NCI-H748 (cell line): ENCODE measurements at regions not wholly inside any gene's neighbourhood (a gene's known extent, or its start where the extent isn't known, plus 50 kb on each side); places are given as distances from the start of the nearest gene placed in this dataset.
"Not testable (repeated sequence)": the region's sequence is repeated elsewhere in the genome, so short reads cannot be mapped to it uniquely, and the experiment has no call there.

Experiments
- DNase-seq: peaks from one replicate; lab custom pipeline; 2025; ENCODE audit not compliant: unreplicated experiment; lab: John Stamatoyannopoulos, UW

DNA sequence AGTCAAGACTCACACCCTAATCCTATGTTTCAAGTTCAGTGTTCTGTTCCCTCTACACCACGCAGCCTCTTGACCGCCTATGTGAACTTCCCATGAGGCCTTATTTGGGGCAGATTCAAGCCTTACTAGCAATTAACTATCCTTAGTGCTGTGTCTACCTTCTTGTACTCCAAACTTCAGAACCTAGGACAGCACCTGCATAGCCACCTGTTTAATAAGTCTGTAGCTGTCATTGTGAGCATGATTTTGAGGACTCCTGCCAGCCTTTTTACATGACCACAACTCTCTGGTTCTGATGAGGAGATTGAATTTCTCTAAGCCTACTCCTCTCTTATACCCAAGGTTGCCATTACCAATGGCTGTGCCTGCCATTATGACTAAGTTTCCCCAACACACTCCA is 50.8 kb upstream of the PCSK1 start:
- DNase-seq, result no peak

DNA sequence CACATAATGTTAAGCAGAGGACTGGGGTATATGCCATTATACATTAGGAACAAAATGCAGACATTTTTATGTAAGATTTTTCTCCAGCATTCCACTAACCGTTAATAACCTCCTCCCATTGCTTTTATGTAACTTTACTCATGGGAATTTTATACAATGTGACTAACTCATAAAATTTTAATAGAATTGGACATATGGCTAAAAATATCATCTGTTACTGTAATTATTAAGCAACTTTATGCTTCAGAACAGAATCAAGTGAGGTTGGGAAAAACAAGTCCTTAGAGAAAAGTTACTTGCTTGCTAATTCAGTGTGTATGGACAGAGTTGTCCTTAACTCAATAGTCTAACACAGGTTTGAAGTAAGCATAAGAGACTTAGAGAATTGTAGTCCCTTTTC is 54.8 kb upstream of the PCSK1 start:
- DNase-seq, result no peak

DNA sequence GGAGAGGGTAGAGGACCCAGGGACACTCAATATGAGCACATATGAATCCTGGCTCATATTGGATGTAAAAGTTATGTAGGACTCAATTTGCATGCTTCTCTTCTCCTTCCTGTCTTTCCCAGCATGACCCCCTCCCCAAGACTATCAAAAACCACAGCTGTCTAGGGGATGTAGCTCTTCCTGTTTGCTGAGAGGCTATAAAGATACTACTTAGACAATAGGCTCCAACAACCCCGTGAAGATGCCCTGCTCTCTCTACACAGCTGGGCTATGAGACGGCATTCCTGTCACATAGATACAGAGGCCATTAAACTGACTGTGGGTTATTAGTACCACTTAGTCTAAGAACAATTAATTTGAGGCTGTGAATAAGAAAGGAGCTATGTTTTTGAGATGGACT is 56.5 kb upstream of the PCSK1 start:
- no peak for DNase-seq

DNA sequence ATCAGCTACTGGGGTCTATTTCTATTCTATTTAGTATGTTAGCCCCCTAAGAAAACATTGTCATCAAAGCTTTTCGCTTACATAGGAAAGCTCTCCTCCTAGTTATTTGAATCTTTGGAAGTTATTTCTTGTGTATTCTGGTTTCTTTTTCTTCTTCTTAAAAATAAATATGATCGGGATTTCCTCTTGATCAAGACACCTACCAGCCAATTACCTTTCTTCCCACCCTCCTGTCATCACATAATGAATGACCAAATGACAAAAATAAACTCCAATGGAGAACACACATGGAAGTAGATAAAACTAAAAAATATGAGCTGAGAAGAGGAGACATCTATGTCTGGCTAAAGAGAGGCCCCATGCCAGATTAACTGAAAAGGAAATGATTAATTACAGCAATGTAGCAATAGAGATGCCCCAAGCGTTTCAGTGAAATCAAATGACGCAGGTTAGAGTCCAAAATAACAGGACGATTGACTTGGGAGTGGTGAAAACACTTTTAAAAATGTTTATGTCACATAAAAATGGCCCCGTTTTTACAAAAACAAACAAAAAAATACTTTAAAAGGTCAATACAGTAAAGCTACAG is 59.5 kb upstream of the PCSK1 start:
- no peak for DNase-seq

DNA sequence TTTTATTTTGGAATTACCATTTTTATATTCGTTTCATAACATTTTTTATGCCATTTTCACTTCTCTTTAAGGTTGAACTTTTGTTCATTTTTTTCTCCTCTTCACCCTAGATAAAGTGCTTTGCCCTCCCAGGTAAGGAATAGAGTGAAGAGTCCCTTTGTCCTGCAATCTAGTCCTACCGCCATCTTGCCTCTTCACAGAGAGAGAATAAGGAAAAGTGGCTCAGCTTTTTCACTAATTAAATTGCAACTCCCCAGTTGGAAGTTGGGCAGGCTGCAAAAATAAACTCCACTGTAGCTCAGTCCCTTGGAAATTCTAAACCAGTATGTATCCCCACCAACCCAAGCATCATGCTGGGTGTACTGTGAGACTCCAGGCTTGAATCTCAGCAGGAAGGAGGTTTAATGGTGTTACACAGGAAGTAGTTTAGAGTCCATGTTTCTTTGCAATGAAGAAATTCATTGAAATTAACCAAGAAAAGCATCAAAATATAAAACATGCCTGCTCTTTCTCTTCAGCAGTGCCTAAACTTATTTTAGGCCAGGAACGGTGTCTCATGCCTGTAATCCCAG is 60.3 kb upstream of the PCSK1 start:
- DNase-seq, result no peak

- DNase-seq, result not testable (repeated sequence)
Observed at GRCh38 chr5:96495412-96495811, 62.4 kb upstream of the PCSK1 start.

DNA sequence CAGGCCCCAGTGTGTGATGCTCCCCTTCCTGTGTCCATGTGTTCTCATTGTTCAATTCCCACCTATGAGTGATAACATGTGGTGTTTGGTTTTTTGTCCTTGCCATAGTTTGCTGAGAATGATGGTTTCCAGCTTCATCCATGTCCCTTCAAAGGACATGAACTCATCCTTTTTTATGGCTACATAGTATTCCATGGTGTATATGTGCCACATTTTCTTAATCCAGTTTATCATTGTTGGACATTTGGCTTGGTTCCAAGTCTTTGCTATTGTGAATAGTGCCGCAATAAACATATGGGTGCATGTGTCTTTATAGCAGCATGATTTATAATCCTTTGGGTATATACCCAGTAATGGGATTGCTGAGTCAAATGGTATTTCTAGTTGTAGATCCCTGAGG is 64.0 kb upstream of the PCSK1 start:
- DNase-seq, result not testable (repeated sequence)

GRCh38 chr5:96499753-96500345 is 66.8 kb upstream of the PCSK1 start:
- DNase-seq, result no peak

GRCh38 chr5:96501991-96502646 is 69.1 kb upstream of the PCSK1 start:
- DNase-seq, result no peak

GRCh38 chr5:96503501-96504236 is 70.6 kb upstream of the PCSK1 start:
- no peak for DNase-seq

DNA sequence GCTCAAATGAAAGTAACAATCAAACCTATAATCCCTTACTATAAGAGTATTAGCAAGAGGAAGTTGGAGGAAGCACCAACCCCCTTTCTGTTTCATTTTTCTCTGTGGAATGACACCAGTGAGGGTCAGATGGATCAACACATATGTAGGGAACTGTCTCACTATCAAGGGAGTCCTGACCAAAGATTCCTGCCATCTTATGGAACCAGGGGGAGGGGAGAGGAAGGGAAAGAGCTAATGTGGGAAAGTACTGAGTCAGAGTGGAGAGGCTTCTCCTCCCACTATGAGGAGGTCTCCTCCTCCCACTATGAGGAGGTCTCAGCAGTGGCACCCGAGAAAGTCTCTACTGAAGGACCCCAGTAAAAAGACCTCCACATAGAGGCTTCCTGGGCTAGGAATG is 73.3 kb upstream of the PCSK1 start:
- DNase-seq, result no peak

DNA sequence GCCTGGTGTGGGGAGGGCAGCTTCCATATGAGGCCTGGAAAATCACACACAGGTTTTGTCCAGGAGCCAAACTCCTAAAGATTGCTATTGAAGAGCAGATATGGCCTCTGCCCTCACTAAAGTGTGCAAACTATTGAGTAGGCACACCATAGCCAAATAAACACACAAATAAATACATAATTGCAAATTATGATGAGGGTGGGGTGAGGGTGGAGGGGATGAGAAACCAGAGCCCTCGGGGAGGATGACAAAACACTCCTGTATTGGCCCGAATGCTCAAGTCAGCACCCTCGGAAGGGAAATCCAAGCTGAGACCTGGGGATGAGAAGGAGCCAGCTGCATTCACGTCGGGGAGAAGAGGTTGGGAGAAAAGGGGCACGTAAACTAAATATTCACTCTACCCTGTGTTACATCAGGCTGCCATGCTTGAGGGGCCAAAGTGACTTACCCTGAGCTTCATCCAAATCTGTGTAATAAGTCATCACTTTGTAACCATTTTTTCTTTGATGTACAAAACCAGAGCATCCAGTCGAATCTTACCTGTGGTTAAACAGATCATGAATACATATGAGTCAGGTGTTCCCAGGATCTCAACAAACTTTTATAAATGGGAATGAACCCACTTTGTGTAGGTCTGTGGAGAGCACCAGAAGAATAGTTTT is 73.9 kb upstream of the PCSK1 start:
- DNase-seq, result no peak

DNA sequence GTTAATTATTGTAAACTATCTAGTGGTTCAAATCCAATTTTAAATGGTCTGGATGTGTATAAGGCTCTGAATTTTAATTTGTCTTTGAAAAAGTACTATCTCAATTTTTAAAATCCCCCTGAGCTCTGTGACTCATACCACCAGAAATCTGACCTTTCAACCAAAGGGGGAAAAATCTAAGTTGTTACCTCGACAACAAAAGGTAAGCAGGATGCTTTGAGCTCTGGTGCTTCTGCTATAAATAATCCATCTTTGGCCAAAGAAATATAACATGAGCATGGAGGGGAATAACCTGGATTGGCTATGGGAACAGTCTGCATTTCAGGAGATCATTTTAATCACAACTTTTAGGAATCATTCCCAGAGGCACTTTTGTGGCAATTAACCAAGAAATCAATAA is 76.3 kb upstream of the PCSK1 start:
- no peak for DNase-seq

DNA sequence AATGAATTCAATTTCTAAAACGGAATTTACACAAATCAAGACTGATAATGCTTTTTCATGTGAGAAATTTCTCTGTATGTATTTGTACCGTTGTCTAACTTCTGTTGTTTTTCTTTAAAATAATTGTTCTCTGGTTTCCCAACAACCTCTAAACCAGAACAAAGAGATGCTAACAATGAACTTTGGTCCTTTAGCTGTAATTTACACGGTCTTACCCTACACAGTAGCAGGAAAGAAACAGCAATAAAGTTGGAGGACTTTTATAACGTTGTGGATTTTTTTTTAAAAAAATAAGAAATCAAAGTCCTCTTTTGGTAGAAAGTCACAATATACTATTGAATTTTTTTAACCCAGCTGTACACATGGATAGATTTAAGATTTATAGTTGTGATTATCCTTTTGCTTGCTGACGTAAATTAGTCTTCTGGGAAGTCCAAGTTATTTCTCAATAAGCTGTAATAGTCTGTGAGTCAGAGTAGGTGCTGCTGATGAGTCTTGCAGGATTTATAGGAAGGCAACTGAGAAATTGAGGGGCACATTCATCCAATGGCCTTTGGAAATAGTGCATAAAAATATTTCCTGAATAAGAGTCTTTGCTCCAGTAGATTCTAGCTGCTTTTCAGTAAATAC is 76.8 kb upstream of the PCSK1 start:
- no peak for DNase-seq

DNA sequence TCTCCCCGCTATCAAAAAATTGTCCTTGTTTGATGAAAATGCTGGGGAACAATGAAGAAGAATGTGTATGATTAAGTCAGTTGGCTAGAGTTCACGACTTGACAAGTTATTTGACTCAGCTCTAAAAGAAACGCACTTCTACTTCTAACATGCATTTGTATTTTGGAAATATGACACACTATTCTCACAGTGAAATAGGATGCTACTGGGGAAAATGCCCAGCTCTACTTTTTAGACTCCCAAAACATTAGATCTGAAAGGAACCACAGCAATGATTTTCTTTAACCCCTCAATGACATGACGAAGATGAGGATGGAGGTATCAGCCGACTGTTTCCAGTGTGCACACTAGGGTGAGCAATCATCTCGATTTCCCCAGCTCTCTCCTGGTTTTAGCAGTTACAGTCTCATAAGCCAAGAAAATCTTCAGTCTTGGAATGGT is 83.6 kb upstream of the PCSK1 start:
- DNase-seq, result no peak

DNA sequence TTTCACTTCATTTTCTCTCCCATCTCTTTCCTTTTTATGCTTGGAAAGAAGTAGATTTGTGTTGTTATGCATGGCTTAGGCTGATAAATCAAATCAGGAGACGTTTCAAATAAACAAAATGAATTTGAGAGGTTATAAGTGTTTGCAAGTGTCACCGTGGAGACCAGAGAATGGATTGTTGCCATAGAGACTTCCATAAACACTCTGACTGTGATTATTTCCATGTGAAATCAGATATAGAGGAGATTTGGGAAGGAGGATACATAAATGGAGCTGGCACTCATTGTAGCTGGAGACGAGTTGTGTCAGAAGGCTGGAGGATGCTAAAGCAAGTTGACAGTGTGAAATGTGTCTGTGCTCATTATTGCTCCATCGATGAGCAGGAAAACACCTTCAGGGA is 84.2 kb upstream of the PCSK1 start:
- DNase-seq, result peak; percentile 92

GRCh38 chr5:96520345-96520744 is 87.3 kb upstream of the PCSK1 start:
- DNase-seq, result no peak

- no peak for DNase-seq
Observed at GRCh38 chr5:96522635-96523355, 89.7 kb upstream of the PCSK1 start.

GRCh38 chr5:96527768-96528661 is 95.0 kb upstream of the PCSK1 start:
- no peak for DNase-seq
